Progenitor cell of endocrine pancreas (in vitro differentiated cells): ENCODE measurements at regions not wholly inside any gene's neighbourhood (a gene's known extent, or its start where the extent isn't known, plus 50 kb on each side); places are given as distances from the start of the nearest gene placed in this dataset.

Experiments used
- DNase-seq: peaks from one replicate; pipeline ENCODE4 v3.0.0; 2021; ENCODE audit warnings: low spot score; ENCODE audit not compliant: unreplicated experiment
- H3K27ac Mint-ChIP-seq: 2 replicates; pipeline ENCODE4 v1.8.0; 2021; ENCODE audit warnings: mild to moderate bottlenecking, moderate library complexity, mixed read lengths
- H3K27me3 Mint-ChIP-seq: 2 replicates; pipeline ENCODE4 v1.8.0; 2021; ENCODE audit warnings: mixed read lengths
- H3K36me3 Mint-ChIP-seq: 2 replicates; pipeline ENCODE4 v1.8.0; 2022; ENCODE audit warnings: mixed read lengths; ENCODE audit not compliant: insufficient read depth
- H3K4me1 Mint-ChIP-seq: 2 replicates; pipeline ENCODE4 v1.8.0; 2021; ENCODE audit warnings: low read depth, mixed read lengths
- H3K4me3 Mint-ChIP-seq: 2 replicates; pipeline ENCODE4 v1.8.0; 2021; ENCODE audit warnings: low read depth, mild to moderate bottlenecking, moderate library complexity, mixed read lengths
- H3K9me3 Mint-ChIP-seq: 2 replicates; pipeline ENCODE4 v1.8.0; 2021; ENCODE audit warnings: low read depth, mixed read lengths
- CTCF ChIP-seq: fragments of 200-600 bp; sonication (generic); IDR thresholded peaks from one replicate; pipeline ENCODE4 v1.5.0; 2021; ENCODE audit warnings: antibody characterized with exemption, mild to moderate bottlenecking; ENCODE audit not compliant: unreplicated experiment

GRCh38 chr7:47221826-47222225 is 360.1 kb downstream of the TNS3 start:
- Mint-ChIP-seq H3K27ac (no peak overlapping the region), H3K36me3 (no peaks in the 10 kb centered on the region), H3K4me1 (peaks cover 2% of the 10 kb centered on the region), H3K27me3 (no peaks in the 10 kb centered on the region), H3K4me3 (no peak overlapping the region), H3K9me3 (no peaks in the 10 kb centered on the region)
- no peak for TF ChIP-seq CTCF
- DNase-seq: no peak

GRCh38 chr7:47218378-47219176 is 363.3 kb downstream of the TNS3 start:
- Mint-ChIP-seq H3K9me3 (no peaks in the 10 kb centered on the region), H3K27ac (no peak overlapping the region), H3K4me1 (peaks cover 5% of the 10 kb centered on the region), H3K4me3 (no peak overlapping the region), H3K36me3 (no peaks in the 10 kb centered on the region), H3K27me3 (no peaks in the 10 kb centered on the region)
- no peak for DNase-seq
- TF ChIP-seq CTCF: no peak

GRCh38 chr7:47217570-47218360 is 364.1 kb downstream of the TNS3 start:
- no peak for TF ChIP-seq CTCF
- H3K27ac Mint-ChIP-seq: no peak overlapping the region
- DNase-seq: no peak
- no peak overlapping the region for H3K4me3 Mint-ChIP-seq
- peaks cover 5% of the 10 kb centered on the region for H3K4me1 Mint-ChIP-seq
- no peaks in the 10 kb centered on the region for H3K36me3 Mint-ChIP-seq
- H3K9me3 Mint-ChIP-seq: no peaks in the 10 kb centered on the region
- no peaks in the 10 kb centered on the region for H3K27me3 Mint-ChIP-seq

GRCh38 chr7:47217086-47217485 is 364.8 kb downstream of the TNS3 start:
- no peaks in the 10 kb centered on the region for H3K27me3 Mint-ChIP-seq
- no peaks in the 10 kb centered on the region for H3K9me3 Mint-ChIP-seq
- H3K4me1 Mint-ChIP-seq: peaks cover 8% of the 10 kb centered on the region
- no peak for TF ChIP-seq CTCF
- H3K4me3 Mint-ChIP-seq: no peak overlapping the region
- H3K27ac Mint-ChIP-seq: no peak overlapping the region
- DNase-seq: no peak
- no peaks in the 10 kb centered on the region for H3K36me3 Mint-ChIP-seq

- Mint-ChIP-seq H3K27ac (no peak overlapping the region), H3K36me3 (no peaks in the 10 kb centered on the region), H3K9me3 (no peaks in the 10 kb centered on the region), H3K27me3 (no peaks in the 10 kb centered on the region), H3K4me1 (peaks cover 12% of the 10 kb centered on the region), H3K4me3 (no peak overlapping the region)
- no peak for TF ChIP-seq CTCF
- no peak for DNase-seq
These were observed 365.5 kb downstream of the TNS3 start for GRCh38 chr7:47216439-47216838.
